ENCODE measurements at regions not wholly inside any gene's neighbourhood (a gene's known extent, or its start where the extent isn't known, plus 50 kb on each side); places are given as distances from the start of the nearest gene placed in this dataset.

GRCh38 chr5:162209005-162209605 lies 141.5 kb downstream of the GABRG2 start:
- TF ChIP-seq CTCF (IDR thresholded peaks at IDR 0.05; ENCODE audit: control insufficient read depth, insufficient read depth, low read depth, low read length, missing control alignments) = no peak
- DNase-seq (ENCODE audit: low read depth) = no peak
- no peak overlapping the region for H3K4me3 ChIP-seq (ENCODE audit: control insufficient read depth, low read depth, low read length)

- no peak for DNase-seq (ENCODE audit: low read depth)
- no peak for TF ChIP-seq CTCF (IDR thresholded peaks at IDR 0.05; ENCODE audit: control insufficient read depth, insufficient read depth, low read depth, low read length, missing control alignments)
- H3K4me3 ChIP-seq (ENCODE audit: control insufficient read depth, low read depth, low read length) = no peak overlapping the region
Measured at GRCh38 chr5:162214551-162214950, 147.0 kb downstream of the GABRG2 start.

GRCh38 chr5:162217037-162217436 lies 149.5 kb downstream of the GABRG2 start:
- no peak for DNase-seq (ENCODE audit: low read depth)
- H3K4me3 ChIP-seq (ENCODE audit: control insufficient read depth, low read depth, low read length) = no peak overlapping the region
- no peak for TF ChIP-seq CTCF (IDR thresholded peaks at IDR 0.05; ENCODE audit: control insufficient read depth, insufficient read depth, low read depth, low read length, missing control alignments)

GRCh38 chr5:162221910-162222309 lies 154.3 kb downstream of the GABRG2 start:
- no peak for TF ChIP-seq CTCF (IDR thresholded peaks at IDR 0.05; ENCODE audit: control insufficient read depth, insufficient read depth, low read depth, low read length, missing control alignments)
- no peak overlapping the region for H3K4me3 ChIP-seq (ENCODE audit: control insufficient read depth, low read depth, low read length)
- DNase-seq (ENCODE audit: low read depth) = no peak

GRCh38 chr5:162227075-162227474 lies 159.5 kb downstream of the GABRG2 start:
- no peak for DNase-seq (ENCODE audit: low read depth)
- no peak overlapping the region for H3K4me3 ChIP-seq (ENCODE audit: control insufficient read depth, low read depth, low read length)
- no peak for TF ChIP-seq CTCF (IDR thresholded peaks at IDR 0.05; ENCODE audit: control insufficient read depth, insufficient read depth, low read depth, low read length, missing control alignments)

- DNase-seq (ENCODE audit: low read depth) = no peak
- TF ChIP-seq CTCF (IDR thresholded peaks at IDR 0.05; ENCODE audit: control insufficient read depth, insufficient read depth, low read depth, low read length, missing control alignments) = no peak
- no peak overlapping the region for H3K4me3 ChIP-seq (ENCODE audit: control insufficient read depth, low read depth, low read length)
Measured at GRCh38 chr5:162230348-162230747, 162.8 kb downstream of the GABRG2 start.

- no peak for TF ChIP-seq CTCF (IDR thresholded peaks at IDR 0.05; ENCODE audit: control insufficient read depth, insufficient read depth, low read depth, low read length, missing control alignments)
- no peak overlapping the region for H3K4me3 ChIP-seq (ENCODE audit: control insufficient read depth, low read depth, low read length)
- DNase-seq (ENCODE audit: low read depth) = no peak
Measured at GRCh38 chr5:162231522-162231921, 163.9 kb downstream of the GABRG2 start.

Measured in AG09309 (cell line).